ENCODE measurements at regions not wholly inside any gene's neighbourhood (a gene's known extent, or its start where the extent isn't known, plus 50 kb on each side); places are given as distances from the start of the nearest gene placed in this dataset.

DNA sequence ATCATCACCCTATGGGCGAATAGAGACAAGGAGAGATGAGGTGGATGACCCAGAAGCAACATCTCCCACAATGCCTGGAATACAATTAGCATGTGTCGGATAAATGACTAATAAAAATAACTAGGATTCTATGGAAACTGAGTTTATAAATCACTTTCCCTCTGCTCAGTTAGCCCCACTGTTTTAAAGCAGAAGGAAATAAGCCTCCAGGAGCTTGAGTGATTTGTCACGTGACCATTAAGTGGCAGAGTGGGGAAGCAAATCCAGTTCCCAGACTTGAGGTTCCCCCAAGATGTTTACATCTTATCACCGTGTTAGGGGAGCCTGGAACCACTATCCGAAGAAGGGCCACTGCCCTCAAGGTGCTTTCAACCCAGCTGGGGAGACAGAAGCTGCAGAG lies 136.5 kb upstream of the CCND2 start:
- DNase-seq (ENCODE audit: low spot score) (no peak), FAIRE-seq (no peak)

DNA sequence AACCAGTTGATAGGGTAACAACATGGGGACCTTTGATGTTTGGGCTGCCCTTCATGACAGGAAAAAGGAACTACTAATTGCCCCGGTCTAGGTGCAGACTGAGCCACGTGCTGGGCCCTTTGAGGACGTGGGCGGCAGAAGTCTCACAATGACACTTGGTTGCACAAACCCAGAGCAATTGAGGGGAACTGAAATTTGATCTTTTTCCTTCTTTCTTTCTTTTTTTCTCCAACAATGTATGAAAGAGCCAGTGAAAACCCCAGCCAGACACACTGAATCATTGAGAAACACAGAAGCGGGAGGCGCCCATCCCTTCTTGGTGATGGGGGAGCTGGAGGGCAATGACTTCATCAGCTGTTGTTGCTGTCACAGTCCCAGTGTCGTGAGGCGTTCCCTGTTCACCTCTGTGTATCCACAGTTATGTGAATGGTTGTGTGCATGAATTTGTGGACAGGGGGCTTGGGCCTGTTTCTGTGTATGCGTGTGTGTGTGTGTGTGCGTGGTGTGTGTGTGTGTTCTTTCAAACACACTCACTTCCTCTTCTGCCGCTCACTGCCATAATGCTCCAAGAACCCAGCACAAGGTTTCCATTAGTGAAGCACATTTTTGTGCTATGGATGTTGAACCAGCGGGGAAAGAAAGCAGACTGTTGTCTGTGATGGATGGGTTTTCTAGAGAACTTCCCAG lies 137.5 kb upstream of the CCND2 start:
- DNase-seq (ENCODE audit: low spot score) = no peak
- peak; percentile 78 for FAIRE-seq

DNA sequence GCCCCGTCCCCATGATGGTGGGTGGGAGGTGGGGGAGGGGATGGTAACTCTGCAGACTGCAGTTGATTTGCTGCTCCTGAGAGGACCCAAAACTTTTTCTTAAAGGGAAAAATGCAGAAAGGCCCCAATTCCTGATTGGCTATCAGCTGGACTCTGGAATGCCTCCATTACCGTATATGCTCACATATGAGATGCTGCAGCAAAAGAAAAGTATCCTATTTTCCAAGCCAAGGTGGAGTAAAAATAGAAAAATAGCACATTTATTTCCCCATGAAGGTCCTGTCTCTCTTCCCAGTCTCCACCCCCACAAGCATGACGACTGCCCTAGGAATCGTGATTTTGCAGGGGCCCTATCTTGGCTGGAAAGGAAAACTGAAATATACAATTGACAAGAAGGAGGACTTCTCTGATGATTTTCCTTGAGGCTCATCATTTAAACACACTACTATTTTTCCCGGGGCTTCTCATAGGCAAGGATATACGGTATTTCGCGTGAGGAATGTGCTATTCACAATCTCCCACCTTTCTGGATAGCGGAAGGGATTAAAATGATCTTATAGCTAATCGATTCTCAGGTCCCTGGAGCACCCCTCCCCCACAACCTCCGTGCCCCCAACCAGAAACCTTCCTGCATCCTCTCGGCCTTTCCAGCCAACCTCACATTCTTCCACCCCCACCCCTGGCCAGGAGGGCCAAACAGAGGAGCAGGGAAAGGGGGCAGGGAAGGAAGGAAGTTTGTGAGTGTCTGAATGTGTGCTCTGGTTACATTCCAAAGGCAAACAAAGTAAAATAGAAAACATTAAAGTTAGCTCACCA lies 138.9 kb upstream of the CCND2 start:
- FAIRE-seq = no peak

DNA sequence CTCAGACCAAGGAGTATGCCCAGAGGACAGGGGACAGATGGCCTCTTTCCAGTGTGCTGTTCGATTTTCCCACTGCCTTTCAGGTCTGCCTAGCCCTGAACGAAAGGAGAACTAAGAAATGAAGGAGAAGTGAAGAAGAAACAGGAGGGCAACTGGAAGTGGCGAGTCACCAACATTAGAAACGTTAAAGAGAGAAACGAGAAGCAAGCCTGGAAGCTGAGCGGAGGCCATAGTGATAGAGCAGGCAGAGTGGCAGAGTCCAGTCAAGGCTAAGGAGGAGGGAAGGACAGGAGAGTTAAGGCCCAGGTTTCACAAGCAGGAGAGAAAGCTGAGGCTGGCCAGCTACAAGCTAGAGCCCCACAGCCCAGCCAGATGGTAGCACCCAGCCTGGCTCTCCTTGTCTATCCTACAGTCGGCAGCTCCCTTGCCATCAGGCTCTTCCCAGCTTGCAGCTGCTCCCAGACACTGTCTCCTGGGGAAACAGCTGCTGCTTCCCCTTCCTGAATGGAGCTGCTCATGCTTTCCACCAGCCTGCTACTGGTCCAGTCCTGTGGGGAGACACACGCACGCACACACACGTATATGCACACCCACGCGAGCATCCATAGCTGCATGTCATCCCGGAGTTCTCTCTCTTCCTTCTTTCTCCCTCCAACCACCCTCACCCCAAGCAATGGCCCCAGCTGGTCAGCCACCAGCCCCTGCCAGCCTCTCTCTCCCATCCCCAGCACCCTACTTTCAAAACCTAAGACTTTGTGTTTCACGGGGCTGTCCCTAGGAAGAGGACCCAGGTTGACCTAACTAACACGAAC lies 139.7 kb upstream of the CCND2 start:
- peak; percentile 66 for FAIRE-seq
- DNase-seq (ENCODE audit: low spot score) = no peak

More for the DNA sequence above, 138.9 kb upstream of the CCND2 start:
- DNase-seq (ENCODE audit: low spot score) = no peak

DNA sequence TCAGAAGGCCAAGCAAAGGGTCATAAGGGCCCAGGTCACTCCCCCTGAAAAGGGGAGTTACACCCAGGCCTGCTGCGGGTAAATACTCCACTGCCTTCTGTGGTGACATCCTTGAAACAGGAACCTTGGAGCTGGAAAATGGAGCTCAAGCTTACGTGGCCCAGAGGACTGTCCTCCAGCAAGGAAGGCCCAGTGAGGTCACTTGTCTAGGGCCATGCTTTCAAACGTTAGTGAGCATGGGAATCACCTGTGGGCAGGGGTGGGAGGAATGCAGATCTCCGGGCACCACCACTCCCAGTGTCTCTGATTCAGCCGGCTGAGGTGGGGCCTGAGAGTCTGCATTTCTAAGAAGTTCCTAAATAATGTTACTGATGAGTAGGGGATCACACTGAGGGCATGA lies 140.5 kb upstream of the CCND2 start:
- DNase-seq (ENCODE audit: low spot score) = no peak
- no peak for FAIRE-seq

DNA sequence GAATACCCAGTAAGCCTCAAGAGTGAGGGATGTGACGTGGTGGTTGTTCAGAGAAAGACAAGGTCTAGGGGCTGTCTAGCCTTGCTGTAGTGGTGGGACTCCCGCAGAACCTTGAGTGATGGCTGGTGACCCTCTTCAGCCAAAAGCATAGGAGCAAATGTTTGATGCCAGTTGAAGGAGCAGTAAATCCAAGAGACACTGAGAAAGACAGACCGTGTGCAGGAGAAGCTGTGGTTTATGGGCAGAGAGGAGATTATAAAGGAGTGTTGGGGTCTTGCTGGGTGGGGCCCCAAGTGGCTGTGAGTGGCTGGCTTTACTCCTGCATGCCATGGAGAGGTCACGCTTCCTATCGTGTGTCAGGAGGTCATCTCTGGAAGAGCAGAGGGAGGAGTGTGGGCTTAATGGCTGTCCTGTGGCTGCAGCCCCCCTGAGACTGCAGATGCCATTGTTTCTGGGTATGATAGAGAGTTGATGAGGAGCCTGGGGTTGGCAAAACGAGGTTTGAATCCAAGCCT lies 152.0 kb upstream of the CCND2 start:
- FAIRE-seq = peak; percentile 91
- no peak for DNase-seq (ENCODE audit: low spot score)

DNA sequence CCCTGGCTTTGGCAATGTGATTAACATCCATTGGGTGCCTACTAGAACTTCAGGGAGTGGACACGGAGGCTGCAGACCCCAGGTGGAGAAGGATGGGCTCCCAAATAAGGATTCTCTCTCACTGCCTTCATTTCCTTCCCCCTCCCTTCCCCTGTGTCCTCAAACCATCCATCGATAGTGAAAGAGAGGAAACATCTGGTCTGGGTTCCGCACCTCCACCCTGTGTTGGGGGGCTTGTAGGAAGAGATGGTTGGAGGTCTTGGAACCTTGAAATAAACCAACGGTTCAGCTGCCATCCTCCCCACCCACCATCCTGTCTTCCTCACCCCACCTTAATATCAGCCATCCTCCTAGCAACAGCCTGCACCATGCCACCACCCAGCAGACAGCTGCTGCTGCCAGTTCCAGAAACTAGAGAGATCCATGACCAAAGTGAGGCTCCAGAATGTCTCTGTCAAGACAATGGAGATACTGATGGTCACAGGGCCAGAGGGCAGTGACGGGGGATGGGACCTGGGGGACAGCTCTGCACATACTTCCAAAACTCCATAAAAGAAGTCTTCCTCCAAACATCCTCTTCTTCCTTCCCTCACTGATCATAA lies 153.1 kb upstream of the CCND2 start:
- FAIRE-seq (no peak), DNase-seq (ENCODE audit: low spot score) (no peak)

DNA sequence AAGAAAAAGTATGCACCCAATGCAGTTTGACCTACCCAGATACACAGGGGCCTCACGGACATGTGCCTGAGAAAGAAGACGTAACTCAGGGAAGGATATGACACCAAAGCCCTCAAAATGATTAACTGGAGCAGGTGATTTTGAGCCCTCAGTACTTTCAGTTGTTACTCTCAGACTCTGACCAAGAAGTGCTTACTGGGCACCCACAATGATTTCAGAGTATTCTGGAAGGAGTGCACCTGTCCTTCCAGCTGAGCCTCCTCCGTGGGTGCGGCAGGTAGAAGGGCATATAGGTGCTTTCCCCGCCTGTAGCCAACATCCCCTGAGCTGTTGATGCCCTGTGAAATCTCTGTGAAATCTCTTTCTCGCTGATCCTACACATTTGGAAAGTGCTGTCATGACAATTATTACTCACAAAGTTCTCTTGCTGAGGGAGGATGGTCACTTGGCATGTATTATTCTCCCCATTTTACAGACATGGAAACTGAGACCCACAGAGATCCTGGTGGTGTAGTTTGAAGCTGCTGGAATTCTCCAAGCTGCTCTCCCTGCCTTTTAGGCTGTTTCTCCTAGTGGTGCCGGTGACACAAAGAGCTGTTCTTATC lies 154.3 kb upstream of the CCND2 start:
- FAIRE-seq (no peak), DNase-seq (ENCODE audit: low spot score) (no peak)

DNA sequence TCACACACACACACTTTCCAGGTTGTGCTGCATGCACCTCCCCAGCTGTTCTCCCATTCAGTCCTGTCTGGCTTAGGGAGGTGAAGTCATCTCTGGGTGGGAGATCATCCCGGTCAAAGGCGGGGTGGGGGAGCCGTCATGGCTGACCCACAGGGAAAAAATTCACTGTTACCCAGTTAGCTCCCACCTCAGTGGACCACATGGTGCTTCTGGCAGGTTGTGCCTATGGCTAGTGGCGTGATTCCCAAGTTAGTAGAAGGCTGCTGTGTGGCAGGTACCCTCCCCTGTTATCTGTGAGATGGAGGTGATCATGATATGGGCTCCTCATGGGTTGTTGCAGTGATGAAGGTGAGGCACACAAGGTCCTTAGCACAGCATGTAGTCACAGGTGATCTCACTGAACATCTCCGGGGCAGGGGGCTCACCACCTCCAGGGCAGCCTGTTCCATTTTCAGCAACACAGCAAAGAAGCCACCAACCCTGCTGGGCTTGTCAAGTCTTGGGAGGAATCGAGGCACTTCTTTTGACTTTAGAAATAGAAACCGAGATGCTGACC lies 154.9 kb upstream of the CCND2 start:
- FAIRE-seq = no peak
- no peak for DNase-seq (ENCODE audit: low spot score)

DNA sequence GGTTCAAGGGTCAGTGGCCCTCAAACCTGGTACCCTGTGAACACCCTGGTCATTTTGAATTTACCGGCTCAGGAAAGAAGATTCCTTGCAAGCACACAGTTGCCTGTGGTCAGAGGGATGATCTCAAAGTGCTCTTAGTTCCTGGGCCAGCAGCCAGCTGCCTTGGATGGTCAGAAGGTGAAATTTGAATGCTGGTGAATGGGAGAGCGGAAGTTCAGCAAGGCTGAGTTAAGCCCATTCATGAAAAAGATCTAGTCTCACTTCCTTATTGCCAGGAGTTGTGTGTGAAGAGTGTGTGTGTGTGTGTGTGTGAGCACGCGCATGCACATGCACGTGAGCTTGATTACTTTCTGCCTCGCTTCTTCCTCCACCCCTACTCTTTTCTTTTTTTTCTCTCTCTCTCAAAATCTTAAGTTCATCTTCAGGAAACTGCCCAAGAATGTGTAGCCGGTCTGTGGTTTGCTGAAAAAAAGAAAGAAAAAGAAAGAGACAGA lies 155.5 kb upstream of the CCND2 start:
- FAIRE-seq (no peak), DNase-seq (ENCODE audit: low spot score) (peak; percentile 58)

DNA sequence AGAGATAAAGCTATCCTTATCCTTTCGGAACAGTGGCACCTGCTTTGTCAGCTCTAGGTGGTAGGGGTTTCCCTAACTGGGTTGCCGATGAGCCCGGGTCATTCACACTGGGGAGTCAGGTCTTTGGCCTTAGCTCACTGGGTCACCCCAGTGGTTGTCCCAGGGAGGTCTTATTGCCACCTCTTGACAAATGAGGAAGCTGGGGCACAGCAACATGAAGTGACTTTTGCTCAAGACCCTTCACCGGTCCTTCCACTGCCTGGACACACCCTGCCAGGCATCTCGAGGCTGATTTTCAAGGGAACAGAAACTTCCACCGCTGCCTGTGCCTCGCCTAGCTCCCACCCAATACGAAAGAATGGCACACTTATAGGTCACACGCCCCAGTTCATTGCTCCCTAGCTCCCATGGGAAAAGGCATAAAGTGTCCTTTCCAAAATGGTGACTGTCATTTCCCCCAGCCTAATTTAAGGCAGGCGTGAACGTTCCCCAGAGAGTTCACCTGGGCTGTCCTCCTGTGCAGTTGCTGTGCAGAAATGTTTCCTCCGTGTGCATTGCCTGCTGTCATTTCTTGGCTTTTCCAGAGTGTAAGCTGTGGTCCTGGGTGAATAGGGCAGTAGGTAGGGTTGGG lies 156.1 kb upstream of the CCND2 start:
- FAIRE-seq = peak; percentile 86
- DNase-seq (ENCODE audit: low spot score) = no peak

DNA sequence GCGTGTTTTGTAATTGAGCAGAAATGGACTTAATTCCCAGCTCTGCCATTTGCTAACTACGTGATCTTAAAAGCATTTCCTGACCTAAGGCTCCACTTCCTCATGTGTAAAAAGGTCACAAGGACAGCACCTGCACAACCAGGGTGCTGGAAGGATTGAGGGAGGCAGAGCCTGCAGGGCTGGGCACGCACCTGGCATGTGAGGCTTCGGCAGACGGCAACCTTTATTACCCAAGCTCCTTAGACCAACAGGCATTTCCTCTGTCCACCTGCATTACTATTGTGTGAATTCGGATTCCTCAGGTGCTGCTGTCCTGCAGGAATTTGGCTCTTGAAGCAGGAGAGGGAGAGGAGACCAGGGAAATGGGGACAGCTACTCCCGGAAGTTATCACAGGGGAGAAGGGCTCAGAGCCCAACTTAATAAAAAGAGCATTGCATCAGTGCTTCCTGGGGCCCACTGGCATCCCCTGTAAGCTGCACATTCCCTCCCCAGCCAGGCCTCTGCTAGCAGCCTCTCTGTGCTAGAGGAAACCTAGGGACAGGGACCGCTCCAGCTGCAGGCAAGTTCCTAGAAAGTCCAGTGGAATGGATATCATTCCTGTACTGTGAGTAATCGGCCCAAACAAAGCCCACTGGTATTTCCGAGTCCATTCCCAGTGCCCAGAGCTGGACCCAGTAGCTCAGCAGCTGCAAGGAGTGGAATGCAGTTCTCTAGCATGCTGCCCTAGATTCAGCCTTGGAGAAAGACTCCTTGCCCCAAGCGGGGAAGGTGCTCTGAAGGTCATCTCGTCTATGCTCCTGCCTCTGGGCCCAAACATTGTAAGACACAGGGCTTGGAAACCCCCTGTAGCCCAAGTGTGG lies 157.1 kb upstream of the CCND2 start:
- DNase-seq (ENCODE audit: low spot score) (peak; percentile 89), FAIRE-seq (peak; percentile 92)

DNA sequence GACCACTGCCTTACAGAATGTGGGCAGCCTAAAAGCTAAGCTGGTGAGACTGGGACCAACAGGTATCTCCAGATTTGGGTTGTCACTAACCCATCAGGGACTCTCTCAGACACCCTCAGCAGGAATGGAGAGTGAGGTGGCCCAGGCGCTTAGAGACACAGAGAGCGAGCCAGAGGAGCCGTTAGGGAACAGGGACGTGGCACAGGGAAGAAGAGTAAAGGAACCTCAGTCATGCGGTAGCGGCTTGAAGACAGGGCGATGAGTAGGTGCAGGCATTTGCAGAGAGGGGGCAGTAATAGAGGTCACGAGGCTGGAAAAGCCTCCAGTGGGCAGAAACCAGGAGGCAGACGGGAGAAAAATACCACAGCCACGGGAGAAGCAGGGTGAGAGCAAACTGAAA lies 158.0 kb upstream of the CCND2 start:
- DNase-seq (ENCODE audit: low spot score) (no peak), FAIRE-seq (peak; percentile 5)

DNA sequence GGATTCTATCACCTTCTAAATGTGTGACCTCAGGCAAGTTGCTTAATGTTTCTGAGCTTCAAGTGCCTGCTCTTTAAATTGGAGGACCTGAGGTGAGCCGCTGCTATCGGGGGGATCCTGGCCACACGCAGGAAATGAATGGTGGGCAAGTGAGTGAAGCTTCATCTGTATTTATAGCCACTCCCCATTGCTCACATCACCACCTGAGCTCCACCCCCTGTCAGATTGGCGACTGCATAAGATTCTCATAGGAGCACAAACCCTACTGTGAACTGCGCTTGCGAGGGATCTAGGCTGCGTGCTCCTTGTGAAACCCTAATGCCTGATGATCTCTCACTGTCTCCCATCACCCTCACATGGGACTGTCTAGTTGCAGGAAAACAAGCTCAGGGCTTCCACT lies 158.6 kb upstream of the CCND2 start:
- DNase-seq (ENCODE audit: low spot score) = no peak
- FAIRE-seq = no peak

DNA sequence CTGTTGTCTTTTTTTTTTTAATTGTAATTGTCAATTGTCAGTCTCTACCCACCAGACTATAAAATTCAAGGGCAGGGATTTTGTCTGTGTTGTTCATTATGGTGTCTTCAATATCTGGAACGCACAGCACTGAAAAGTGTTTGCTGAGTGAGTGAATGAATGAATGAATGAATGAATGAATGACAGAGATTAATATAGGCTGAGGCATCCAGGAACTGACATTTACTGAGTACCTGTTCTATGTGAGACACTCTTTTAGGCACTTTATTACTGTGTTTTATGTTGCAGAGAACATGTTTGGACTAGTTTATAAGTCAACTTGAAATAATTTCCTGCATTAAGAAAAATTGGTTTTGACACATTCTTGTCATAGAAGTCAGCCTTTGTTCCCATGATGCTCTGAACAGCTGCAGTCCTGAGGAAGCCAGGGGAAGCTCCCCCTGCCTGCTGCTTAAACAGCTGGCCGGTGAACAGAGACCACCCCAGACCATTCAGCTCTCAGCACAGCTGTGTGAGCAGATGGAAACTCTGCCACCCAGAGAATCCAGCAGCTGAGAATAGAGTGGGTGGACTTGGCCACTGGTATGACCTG lies 160.7 kb upstream of the CCND2 start:
- FAIRE-seq = no peak
- no peak for DNase-seq (ENCODE audit: low spot score)

DNA sequence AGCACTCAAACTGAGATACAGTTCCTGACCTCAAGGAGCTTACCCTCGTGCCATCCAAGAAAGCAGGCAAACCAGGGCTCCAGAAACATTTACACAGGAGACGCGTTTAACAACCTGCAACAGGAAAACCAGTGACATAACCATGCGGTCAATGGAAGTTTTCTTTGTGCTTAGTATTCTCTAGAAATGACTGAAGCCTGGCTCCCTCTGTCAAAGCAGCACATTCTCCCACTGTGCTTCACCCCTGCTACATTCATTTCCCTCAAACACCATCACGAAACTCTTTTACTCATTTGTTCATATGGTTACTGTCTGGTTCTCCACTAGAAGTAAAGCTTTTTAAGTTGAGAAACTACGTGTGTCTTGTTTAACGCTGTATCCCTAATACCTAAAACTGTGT lies 161.3 kb upstream of the CCND2 start:
- DNase-seq (ENCODE audit: low spot score) (no peak), FAIRE-seq (peak; percentile 9)

DNA sequence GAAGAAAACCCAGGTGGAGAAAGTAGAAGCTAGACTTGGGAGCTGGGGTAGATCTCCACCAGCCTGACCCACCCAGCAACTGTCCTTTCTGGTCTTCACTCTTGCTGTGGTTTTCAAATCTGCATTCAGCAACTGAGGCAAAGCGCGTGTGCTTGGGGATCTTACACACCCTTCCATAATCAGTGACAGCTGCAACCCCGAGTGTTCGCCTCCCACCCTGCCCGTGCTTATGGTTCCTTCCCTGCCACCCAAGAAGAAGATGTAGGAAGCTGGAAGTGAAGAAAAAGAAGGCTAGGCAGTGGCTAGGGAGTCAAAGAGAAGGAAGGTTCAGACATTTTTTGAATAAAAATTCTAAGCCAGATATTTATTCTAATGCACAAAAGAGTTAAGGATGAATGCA lies 162.6 kb upstream of the CCND2 start:
- FAIRE-seq (no peak), DNase-seq (ENCODE audit: low spot score) (no peak)

DNA sequence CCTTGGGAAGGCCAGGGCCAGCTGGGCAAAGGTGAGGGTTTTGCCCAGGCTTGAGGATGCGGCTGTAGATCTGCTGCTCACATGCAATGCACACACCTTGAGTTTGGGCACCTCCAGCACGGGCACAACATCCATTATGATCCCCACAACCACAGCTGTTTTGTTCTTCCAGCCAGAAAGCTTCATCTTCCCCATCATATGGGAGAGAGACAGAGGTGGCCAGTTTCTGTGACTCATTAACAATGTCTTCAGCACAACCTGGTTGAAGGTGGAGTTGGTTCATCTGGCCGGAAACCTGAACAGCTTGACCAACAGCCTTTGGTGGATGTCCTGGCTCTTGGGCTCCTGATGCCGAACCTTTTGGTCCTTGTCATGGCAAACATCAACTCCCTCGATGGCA lies 163.7 kb upstream of the CCND2 start:
- FAIRE-seq (peak; percentile 56), DNase-seq (ENCODE audit: low spot score) (no peak)

Measured in urothelium cell line (cell line).